Cardiac fibroblast (primary cell): ENCODE measurements at regions not wholly inside any gene's neighbourhood (a gene's known extent, or its start where the extent isn't known, plus 50 kb on each side); places are given as distances from the start of the nearest gene placed in this dataset.
"Not testable (repeated sequence)": the region's sequence is repeated elsewhere in the genome, so short reads cannot be mapped to it uniquely, and the experiment has no call there.

Experiments used
- DNase-seq, 2 donors: peaks; one replicate each; pipeline versions ENCODE4 v3.0.0 to v3.0.0-alpha.2; 2010; ENCODE audit warnings: low read depth in 2 of 2
- H3K4me3 ChIP-seq, 2 donors: replicated peaks in 1 of 2; 1 replicate in 1 of 2; 2 replicates in 1 of 2; pipeline ENCODE4 v1.5.1; 2011; ENCODE audit warnings: low read depth in 2 of 2, low read length in 2 of 2, mild to moderate bottlenecking in 2 of 2, moderate library complexity in 1 of 2
- CTCF ChIP-seq: IDR thresholded peaks from one replicate; pipeline ENCODE4 v1.5.1; 2011; ENCODE audit warnings: low read depth, mild to moderate bottlenecking, low read length, inconsistent platforms

- TF ChIP-seq CTCF = peak; percentile 74
- H3K4me3 ChIP-seq = peak overlapping the region; percentile 48 to 51
- peak; percentile 74 to 79 for DNase-seq
Measured at GRCh38 chr20:1802385-1803060, 92.7 kb upstream of the SIRPA start.

GRCh38 chr20:1801929-1802306, 93.3 kb upstream of the SIRPA start:
- no peak overlapping the region for H3K4me3 ChIP-seq
- no peak for DNase-seq
- no peak for TF ChIP-seq CTCF

GRCh38 chr20:1801225-1801928, 93.8 kb upstream of the SIRPA start:
- no peak for TF ChIP-seq CTCF
- no peak overlapping the region for H3K4me3 ChIP-seq
- DNase-seq = no peak

GRCh38 chr20:1800777-1801176, 94.4 kb upstream of the SIRPA start:
- H3K4me3 ChIP-seq = no peak overlapping the region
- TF ChIP-seq CTCF = peak; percentile 54
- peak; percentile 57 to 62 for DNase-seq

GRCh38 chr20:1800180-1800579, 95.0 kb upstream of the SIRPA start:
- H3K4me3 ChIP-seq = no peak overlapping the region
- no peak for DNase-seq
- TF ChIP-seq CTCF = no peak

GRCh38 chr20:1799746-1800145, 95.5 kb upstream of the SIRPA start:
- DNase-seq, H3K4me3 ChIP-seq: not testable (repeated sequence)

- no peak overlapping the region for H3K4me3 ChIP-seq
- DNase-seq = no peak
- no peak for TF ChIP-seq CTCF
Measured at GRCh38 chr20:1798982-1799381, 96.2 kb upstream of the SIRPA start.
